ENCODE measurements at regions not wholly inside any gene's neighbourhood (a gene's known extent, or its start where the extent isn't known, plus 50 kb on each side); places are given as distances from the start of the nearest gene placed in this dataset.

- TF ChIP-seq TAF1 (IDR thresholded peaks at IDR 0.05; ENCODE audit: low read depth): no peak
- TF ChIP-seq TEAD4 (IDR thresholded peaks at IDR 0.05): no peak
- no peak for TF ChIP-seq EP300 (IDR thresholded peaks at IDR 0.05; ENCODE audit: borderline replicate concordance)
- no peak for TF ChIP-seq TCF12 (IDR thresholded peaks at IDR 0.05; ENCODE audit: low read depth)
- no peak for TF ChIP-seq ZBTB7A (IDR thresholded peaks at IDR 0.05; ENCODE audit: low read depth)
- TF ChIP-seq MAX (IDR thresholded peaks at IDR 0.05): no peak
- TF ChIP-seq YY1 (IDR thresholded peaks at IDR 0.05; ENCODE audit: low read depth): no peak
- TF ChIP-seq CEBPB (IDR thresholded peaks at IDR 0.05): no peak
- TF ChIP-seq CREB1 (IDR thresholded peaks at IDR 0.05; ENCODE audit: low read depth): no peak
- no peak for TF ChIP-seq NFIC (IDR thresholded peaks at IDR 0.05)
- TF ChIP-seq REST (IDR thresholded peaks at IDR 0.05; ENCODE audit: low read depth): no peak
- no peak for TF ChIP-seq USF1 (IDR thresholded peaks at IDR 0.05)
Observed at GRCh38 chr21:24093032-24093431, 1514.2 kb downstream of the MRPL39 start.

- TF ChIP-seq TAF1 (IDR thresholded peaks at IDR 0.05; ENCODE audit: low read depth): no peak
- no peak for TF ChIP-seq USF1 (IDR thresholded peaks at IDR 0.05)
- TF ChIP-seq CREB1 (IDR thresholded peaks at IDR 0.05; ENCODE audit: low read depth): no peak
- TF ChIP-seq FOXM1 (IDR thresholded peaks at IDR 0.05; ENCODE audit: borderline replicate concordance, low read depth): no peak
- TF ChIP-seq EGR1 (IDR thresholded peaks at IDR 0.05): no peak
- no peak for TF ChIP-seq CEBPB (IDR thresholded peaks at IDR 0.05)
- no peak for TF ChIP-seq NFIC (IDR thresholded peaks at IDR 0.05)
- TF ChIP-seq REST (IDR thresholded peaks at IDR 0.05; ENCODE audit: low read depth): no peak
- no peak for TF ChIP-seq ZBTB7A (IDR thresholded peaks at IDR 0.05; ENCODE audit: low read depth)
- TF ChIP-seq YY1 (IDR thresholded peaks at IDR 0.05; ENCODE audit: low read depth): no peak
- no peak for TF ChIP-seq TEAD4 (IDR thresholded peaks at IDR 0.05)
- TF ChIP-seq MAX (IDR thresholded peaks at IDR 0.05): no peak
- no peak for TF ChIP-seq TCF12 (IDR thresholded peaks at IDR 0.05; ENCODE audit: low read depth)
- TF ChIP-seq RAD21 (IDR thresholded peaks at IDR 0.05; ENCODE audit: low read depth): no peak
- no peak for TF ChIP-seq EP300 (IDR thresholded peaks at IDR 0.05; ENCODE audit: borderline replicate concordance)
Observed at GRCh38 chr21:24076179-24076578, 1531.1 kb downstream of the MRPL39 start.

GRCh38 chr21:24055696-24056095 is 1551.6 kb downstream of the MRPL39 start:
- TF ChIP-seq MAX (IDR thresholded peaks at IDR 0.05) (no peak), USF1 (IDR thresholded peaks at IDR 0.05) (no peak), FOXM1 (IDR thresholded peaks at IDR 0.05; ENCODE audit: borderline replicate concordance, low read depth) (no peak), TCF12 (IDR thresholded peaks at IDR 0.05; ENCODE audit: low read depth) (no peak), TEAD4 (IDR thresholded peaks at IDR 0.05) (no peak), ZBTB7A (IDR thresholded peaks at IDR 0.05; ENCODE audit: low read depth) (no peak), CREB1 (IDR thresholded peaks at IDR 0.05; ENCODE audit: low read depth) (no peak), REST (IDR thresholded peaks at IDR 0.05; ENCODE audit: low read depth) (no peak), TAF1 (IDR thresholded peaks at IDR 0.05; ENCODE audit: low read depth) (no peak), YY1 (IDR thresholded peaks at IDR 0.05; ENCODE audit: low read depth) (no peak), RAD21 (IDR thresholded peaks at IDR 0.05; ENCODE audit: low read depth) (no peak), EGR1 (IDR thresholded peaks at IDR 0.05) (no peak), NFIC (IDR thresholded peaks at IDR 0.05) (no peak), EP300 (IDR thresholded peaks at IDR 0.05; ENCODE audit: borderline replicate concordance) (no peak), CEBPB (IDR thresholded peaks at IDR 0.05) (no peak)

GRCh38 chr21:24050231-24050630 is 1557.0 kb downstream of the MRPL39 start:
- TF ChIP-seq ZBTB7A (IDR thresholded peaks at IDR 0.05; ENCODE audit: low read depth) (no peak), CEBPB (IDR thresholded peaks at IDR 0.05) (no peak), NFIC (IDR thresholded peaks at IDR 0.05) (no peak), CREB1 (IDR thresholded peaks at IDR 0.05; ENCODE audit: low read depth) (no peak), YY1 (IDR thresholded peaks at IDR 0.05; ENCODE audit: low read depth) (no peak), TAF1 (IDR thresholded peaks at IDR 0.05; ENCODE audit: low read depth) (no peak), EP300 (IDR thresholded peaks at IDR 0.05; ENCODE audit: borderline replicate concordance) (no peak), USF1 (IDR thresholded peaks at IDR 0.05) (no peak), REST (IDR thresholded peaks at IDR 0.05; ENCODE audit: low read depth) (no peak), MAX (IDR thresholded peaks at IDR 0.05) (no peak), EGR1 (IDR thresholded peaks at IDR 0.05) (no peak), FOXM1 (IDR thresholded peaks at IDR 0.05; ENCODE audit: borderline replicate concordance, low read depth) (no peak), TEAD4 (IDR thresholded peaks at IDR 0.05) (no peak), RAD21 (IDR thresholded peaks at IDR 0.05; ENCODE audit: low read depth) (no peak), TCF12 (IDR thresholded peaks at IDR 0.05; ENCODE audit: low read depth) (no peak)
